ENCODE measurements at regions not wholly inside any gene's neighbourhood (a gene's known extent, or its start where the extent isn't known, plus 50 kb on each side); places are given as distances from the start of the nearest gene placed in this dataset.

- H3K4me1 ChIP-seq (ENCODE audit: control insufficient read depth in 1 of 2, low read depth in 2 of 2): no peaks in the 10 kb centered on the region
- DNase-seq (ENCODE audit: low spot score) (no peak), ATAC-seq (ENCODE audit: insufficient number of reproducible peaks, low FRiP score, low read depth) (no peak)
- H3K9me3 ChIP-seq: no peaks in the 10 kb centered on the region
- no peaks in the 10 kb centered on the region for H3K27me3 ChIP-seq (replicated peaks; ENCODE audit: insufficient read depth)
- H3K4me3 ChIP-seq: no peak overlapping the region
- TF ChIP-seq CTCF (IDR thresholded peaks at IDR 0.05): no peak
- no peaks in the 10 kb centered on the region for H3K36me3 ChIP-seq
- no peak overlapping the region for H3K27ac ChIP-seq
These were observed 74.7 kb downstream of the LLPH start for GRCh38 chr12:66055837-66056319.

GRCh38 chr12:66052988-66053615, 77.4 kb downstream of the LLPH start:
- no peak for TF ChIP-seq CTCF (IDR thresholded peaks at IDR 0.05)
- Histone ChIP-seq H3K27me3 (replicated peaks; ENCODE audit: insufficient read depth) (no peaks in the 10 kb centered on the region), H3K4me1 (ENCODE audit: control insufficient read depth in 1 of 2, low read depth in 2 of 2) (no peaks in the 10 kb centered on the region), H3K36me3 (no peaks in the 10 kb centered on the region), H3K27ac (no peak overlapping the region), H3K9me3 (no peaks in the 10 kb centered on the region), H3K4me3 (no peak overlapping the region)
- no peak for DNase-seq (ENCODE audit: low spot score)
- ATAC-seq (ENCODE audit: insufficient number of reproducible peaks, low FRiP score, low read depth): no peak

- no peak overlapping the region for H3K4me3 ChIP-seq
These were observed 79.2 kb downstream of the LLPH start for GRCh38 chr12:66051361-66051760.

DNA sequence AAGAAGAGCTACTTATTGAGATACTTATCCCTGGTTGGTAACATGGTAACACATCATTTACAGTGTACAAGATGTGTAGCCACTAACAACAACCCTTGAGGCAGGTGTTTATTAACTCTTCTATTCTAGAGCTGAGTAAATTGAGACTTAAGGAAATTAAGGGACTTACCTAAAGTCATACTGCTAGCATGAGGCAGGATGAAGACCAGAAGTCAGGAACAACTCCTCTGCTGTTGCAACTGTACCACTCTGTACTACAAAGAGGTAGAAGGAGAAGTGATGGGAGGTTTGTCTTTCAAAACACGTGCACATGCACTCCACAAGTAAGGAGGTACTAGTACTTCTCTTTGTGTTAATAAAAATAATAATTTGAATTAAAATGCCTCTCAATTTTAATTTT, 79.9 kb downstream of the LLPH start:
- TF ChIP-seq CTCF (IDR thresholded peaks at IDR 0.05): no peak
- no peak overlapping the region for H3K27ac ChIP-seq
- H3K36me3 ChIP-seq: no peaks in the 10 kb centered on the region
- no peaks in the 10 kb centered on the region for H3K4me1 ChIP-seq (ENCODE audit: control insufficient read depth in 1 of 2, low read depth in 2 of 2)
- ATAC-seq (ENCODE audit: insufficient number of reproducible peaks, low FRiP score, low read depth): no peak
- no peaks in the 10 kb centered on the region for H3K27me3 ChIP-seq (replicated peaks; ENCODE audit: insufficient read depth)
- H3K9me3 ChIP-seq: no peaks in the 10 kb centered on the region
- H3K4me3 ChIP-seq: no peak overlapping the region
- DNase-seq (ENCODE audit: low spot score): no peak

More at GRCh38 chr12:66051361-66051760, 79.2 kb downstream of the LLPH start:
- Histone ChIP-seq H3K27ac (no peak overlapping the region), H3K9me3 (no peaks in the 10 kb centered on the region), H3K4me1 (ENCODE audit: control insufficient read depth in 1 of 2, low read depth in 2 of 2) (no peaks in the 10 kb centered on the region), H3K27me3 (replicated peaks; ENCODE audit: insufficient read depth) (no peaks in the 10 kb centered on the region), H3K36me3 (no peaks in the 10 kb centered on the region)
- DNase-seq (ENCODE audit: low spot score) (no peak), ATAC-seq (ENCODE audit: insufficient number of reproducible peaks, low FRiP score, low read depth) (no peak)
- TF ChIP-seq CTCF (IDR thresholded peaks at IDR 0.05): no peak

- Histone ChIP-seq H3K4me1 (ENCODE audit: control insufficient read depth in 1 of 2, low read depth in 2 of 2) (no peaks in the 10 kb centered on the region), H3K27ac (no peak overlapping the region), H3K4me3 (no peak overlapping the region), H3K9me3 (no peaks in the 10 kb centered on the region), H3K36me3 (no peaks in the 10 kb centered on the region), H3K27me3 (replicated peaks; ENCODE audit: insufficient read depth) (no peaks in the 10 kb centered on the region)
- ATAC-seq (ENCODE audit: insufficient number of reproducible peaks, low FRiP score, low read depth): no peak
- TF ChIP-seq CTCF (IDR thresholded peaks at IDR 0.05): no peak
- no peak for DNase-seq (ENCODE audit: low spot score)
These were observed 80.3 kb downstream of the LLPH start for GRCh38 chr12:66050283-66050576.

Measured in thoracic aorta (tissue), 2 donors.